Neural cell (in vitro differentiated cells): ENCODE measurements at regions not wholly inside any gene's neighbourhood (a gene's known extent, or its start where the extent isn't known, plus 50 kb on each side); places are given as distances from the start of the nearest gene placed in this dataset.

Experiments
- H2AFZ ChIP-seq: fragments of 200-600, 300-800 bp; sonication (generic), shearing (Covaris generic); 2 replicates; pipeline ENCODE4 v1.6.0; 2014; ENCODE audit warnings: low read depth, mild to moderate bottlenecking, antibody characterized with exemption, low read length, moderate library complexity
- H3F3A ChIP-seq: fragments of 200-600 bp; shearing (Covaris generic); 2 replicates; pipeline ENCODE4 v1.6.1; 2016; ENCODE audit warnings: mild to moderate bottlenecking, moderate library complexity, mixed read lengths, antibody characterized with exemption, low read length; ENCODE audit not compliant: insufficient read depth, poor library complexity, severe bottlenecking
- H3K27ac ChIP-seq: fragments of 200-600, 300-800 bp; sonication (generic), shearing (Covaris generic); 2 replicates; pipeline ENCODE4 v1.5.1; 2014; ENCODE audit warnings: mild to moderate bottlenecking, low read length, moderate library complexity
- H3K27me3 ChIP-seq: fragments of 300-800, 200-600 bp; sonication (generic), shearing (Covaris generic); 2 replicates; pipeline ENCODE4 v1.6.0; 2014; ENCODE audit warnings: mild to moderate bottlenecking, low read depth, low read length, moderate library complexity; ENCODE audit not compliant: insufficient read depth
- H3K36me3 ChIP-seq: fragments of 300-800, 200-600 bp; sonication (generic), shearing (Covaris generic); 2 replicates; pipeline ENCODE4 v1.5.1; 2014; ENCODE audit warnings: mild to moderate bottlenecking, antibody characterized with exemption, low read length, moderate library complexity; ENCODE audit not compliant: insufficient read depth
- H3K4me2 ChIP-seq: fragments of 300-800, 200-600 bp; sonication (generic), shearing (Covaris generic); 2 replicates; pipeline ENCODE4 v1.6.0; 2014; ENCODE audit warnings: mild to moderate bottlenecking, low read length
- H3K4me3 ChIP-seq: fragments of 300-800, 200-600 bp; sonication (generic), shearing (Covaris generic); 2 replicates; pipeline ENCODE4 v1.5.1; 2014; ENCODE audit warnings: mild to moderate bottlenecking, low read length, moderate library complexity
- H3K79me2 ChIP-seq: fragments of 200-600 bp; shearing (Covaris generic); replicated peaks from 2 replicates; pipeline ENCODE4 v1.6.0; 2014; ENCODE audit warnings: mild to moderate bottlenecking, low read length, moderate library complexity; ENCODE audit not compliant: insufficient read depth
- H3K9ac ChIP-seq: fragments of 300-800, 200-600 bp; sonication (generic), shearing (Covaris generic); 2 replicates; pipeline ENCODE4 v1.6.1; 2016; ENCODE audit warnings: mild to moderate bottlenecking, low read length, mixed read lengths
- H3K9me2 ChIP-seq: fragments of 200-600 bp; shearing (Covaris generic); 2 replicates; pipeline ENCODE4 v1.6.1; 2016; ENCODE audit warnings: mild to moderate bottlenecking, low read length, mixed read lengths; ENCODE audit not compliant: insufficient read depth
- H3K9me3 ChIP-seq: fragments of 200-600, 300-800 bp; sonication (generic), shearing (Covaris generic); 2 replicates; pipeline ENCODE4 v1.6.1; 2016; ENCODE audit warnings: mild to moderate bottlenecking, mixed run types, low read length, moderate library complexity, mixed read lengths
- H4K20me1 ChIP-seq: fragments of 200-600 bp; shearing (Covaris generic); 2 replicates; pipeline ENCODE4 v1.6.1; 2016; ENCODE audit warnings: mild to moderate bottlenecking, mixed run types; ENCODE audit not compliant: insufficient read depth
- CTCF ChIP-seq: fragments of 450-650 bp; IDR thresholded peaks from 2 replicates; pipeline ENCODE4 v1.5.1; 2014; ENCODE audit warnings: antibody characterized with exemption, mild to moderate bottlenecking, moderate library complexity; ENCODE audit not compliant: poor library complexity, severe bottlenecking
- EP300 ChIP-seq: fragments of 450-650 bp; conservative IDR thresholded peaks from 2 replicates; pipeline ENCODE4 v1.6.1; 2014; ENCODE audit warnings: antibody characterized with exemption, mild to moderate bottlenecking, moderate library complexity; ENCODE audit not compliant: poor library complexity, severe bottlenecking
- EZH2 ChIP-seq: fragments of 200-600, 300-800 bp; shearing (Covaris generic), sonication (generic); IDR thresholded peaks from 2 replicates; pipeline ENCODE4 v1.6.1; 2014; ENCODE audit warnings: antibody characterized with exemption, low read length, borderline replicate concordance, mild to moderate bottlenecking; ENCODE audit not compliant: insufficient read depth, poor library complexity, severe bottlenecking
- MXI1 ChIP-seq: fragments of 450-650 bp; conservative IDR thresholded peaks from 2 replicates; pipeline ENCODE4 v1.6.1; 2014; ENCODE audit warnings: antibody characterized with exemption, mild to moderate bottlenecking; ENCODE audit not compliant: poor library complexity, severe bottlenecking
- POLR2AphosphoS5 ChIP-seq: IDR thresholded peaks from 2 replicates; pipeline ENCODE4 v1.6.1; 2012
- RAD21 ChIP-seq: fragments of 450-650 bp; conservative IDR thresholded peaks from 2 replicates; pipeline ENCODE4 v1.6.1; 2014; ENCODE audit warnings: antibody characterized with exemption, mild to moderate bottlenecking, moderate library complexity
- REST ChIP-seq: IDR thresholded peaks from 2 replicates; pipeline ENCODE4 v1.6.1; 2012; ENCODE audit warnings: borderline replicate concordance
- SMC3 ChIP-seq: fragments of 450-650 bp; conservative IDR thresholded peaks from 2 replicates; pipeline ENCODE4 v1.6.1; 2014; ENCODE audit warnings: antibody characterized with exemption, mild to moderate bottlenecking, moderate library complexity; ENCODE audit not compliant: poor library complexity
- TAF1 ChIP-seq: IDR thresholded peaks from 2 replicates; pipeline ENCODE4 v1.6.1; 2012; ENCODE audit warnings: low read depth

GRCh38 chr21:35405981-35406380 is 356.9 kb upstream of the RUNX1 start:
- Histone ChIP-seq H3F3A (no peaks in the 10 kb centered on the region), H3K9me3 (no peaks in the 10 kb centered on the region), H3K36me3 (no peaks in the 10 kb centered on the region), H4K20me1 (no peaks in the 10 kb centered on the region), H3K27ac (no peak overlapping the region), H3K79me2 (no peaks in the 10 kb centered on the region), H3K4me3 (no peak overlapping the region), H3K27me3 (no peaks in the 10 kb centered on the region), H2AFZ (no peak overlapping the region), H3K9ac (no peak overlapping the region), H3K4me2 (no peak overlapping the region), H3K9me2 (no peaks in the 10 kb centered on the region)
- TF ChIP-seq REST (no peak), MXI1 (no peak), SMC3 (no peak), RAD21 (no peak), POLR2AphosphoS5 (no peak), CTCF (no peak), EP300 (no peak), TAF1 (no peak), EZH2 (no peak)

GRCh38 chr21:35404247-35404646 is 355.1 kb upstream of the RUNX1 start:
- TF ChIP-seq MXI1 = no peak
- TF ChIP-seq TAF1 = no peak
- no peak for TF ChIP-seq REST
- TF ChIP-seq EP300 = no peak
- no peak for TF ChIP-seq RAD21
- no peak for TF ChIP-seq SMC3
- no peak for TF ChIP-seq EZH2
- TF ChIP-seq POLR2AphosphoS5 = no peak
- TF ChIP-seq CTCF = no peak
- Histone ChIP-seq H3K9ac (no peak overlapping the region), H4K20me1 (no peaks in the 10 kb centered on the region), H3K36me3 (no peaks in the 10 kb centered on the region), H3K9me3 (no peaks in the 10 kb centered on the region), H2AFZ (no peak overlapping the region), H3K9me2 (no peaks in the 10 kb centered on the region), H3K27me3 (no peaks in the 10 kb centered on the region), H3K79me2 (no peaks in the 10 kb centered on the region), H3K27ac (no peak overlapping the region), H3F3A (no peaks in the 10 kb centered on the region), H3K4me2 (no peak overlapping the region), H3K4me3 (no peak overlapping the region)
